ENCODE measurements at regions not wholly inside any gene's neighbourhood (a gene's known extent, or its start where the extent isn't known, plus 50 kb on each side); places are given as distances from the start of the nearest gene placed in this dataset.

GRCh38 chr20:56060486-56060885 is 55.2 kb upstream of the CBLN4 start:
- DNase-seq (ENCODE audit: low spot score): no peak

- no peak for DNase-seq (ENCODE audit: low spot score)
Observed at GRCh38 chr20:56069016-56069415, 63.7 kb upstream of the CBLN4 start.

GRCh38 chr20:56072165-56072564 is 66.8 kb upstream of the CBLN4 start:
- DNase-seq (ENCODE audit: low spot score): no peak

- peak; percentile 76 for DNase-seq (ENCODE audit: low spot score)
Observed at GRCh38 chr20:56088375-56088774, 83.1 kb upstream of the CBLN4 start.

GRCh38 chr20:56091628-56092234 is 86.4 kb upstream of the CBLN4 start:
- no peak for DNase-seq (ENCODE audit: low spot score)

- DNase-seq (ENCODE audit: low spot score): no peak
Observed at GRCh38 chr20:56094228-56094627, 88.9 kb upstream of the CBLN4 start.

- DNase-seq (ENCODE audit: low spot score): no peak
Observed at GRCh38 chr20:56098981-56099500, 93.7 kb upstream of the CBLN4 start.

GRCh38 chr20:56111961-56112730 is 106.8 kb upstream of the CBLN4 start:
- DNase-seq (ENCODE audit: low spot score): peak; percentile 76

- DNase-seq (ENCODE audit: low spot score): no peak
Observed at GRCh38 chr20:56117350-56117749, 112.0 kb upstream of the CBLN4 start.

GRCh38 chr20:56121850-56122249 is 116.5 kb upstream of the CBLN4 start:
- no peak for DNase-seq (ENCODE audit: low spot score)

GRCh38 chr20:56143759-56144158 is 104.8 kb upstream of the MC3R start:
- no peak for DNase-seq (ENCODE audit: low spot score)

- DNase-seq (ENCODE audit: low spot score): no peak
Observed at GRCh38 chr20:56151834-56152233, 96.7 kb upstream of the MC3R start.

- no peak for DNase-seq (ENCODE audit: low spot score)
Observed at GRCh38 chr20:56153926-56154325, 94.6 kb upstream of the MC3R start.

- DNase-seq (ENCODE audit: low spot score): no peak
Observed at GRCh38 chr20:56155625-56156024, 92.9 kb upstream of the MC3R start.

- DNase-seq (ENCODE audit: low spot score): no peak
Observed at GRCh38 chr20:56157530-56158203, 90.9 kb upstream of the MC3R start.

GRCh38 chr20:56158489-56158888 is 90.0 kb upstream of the MC3R start:
- DNase-seq (ENCODE audit: low spot score): no peak

GRCh38 chr20:56160956-56161355 is 87.6 kb upstream of the MC3R start:
- no peak for DNase-seq (ENCODE audit: low spot score)

GRCh38 chr20:56163806-56164205 is 84.7 kb upstream of the MC3R start:
- no peak for DNase-seq (ENCODE audit: low spot score)

- no peak for DNase-seq (ENCODE audit: low spot score)
Observed at GRCh38 chr20:56166781-56167465, 81.6 kb upstream of the MC3R start.

- peak; percentile 24 for DNase-seq (ENCODE audit: low spot score)
Observed at GRCh38 chr20:56171087-56172012, 77.2 kb upstream of the MC3R start.

- DNase-seq (ENCODE audit: low spot score): no peak
Observed at GRCh38 chr20:56173438-56173837, 75.1 kb upstream of the MC3R start.

All from putamen (tissue), 1 donor.